ENCODE measurements at regions not wholly inside any gene's neighbourhood (a gene's known extent, or its start where the extent isn't known, plus 50 kb on each side); places are given as distances from the start of the nearest gene placed in this dataset.

- DNase-seq = no peak
Observed at GRCh38 chr13:64938660-64939059, 2291.5 kb downstream of the PCDH9 start.

- no peak for DNase-seq
Observed at GRCh38 chr13:64937302-64937701, 2292.8 kb downstream of the PCDH9 start.

GRCh38 chr13:64936879-64937278 is 2293.3 kb downstream of the PCDH9 start:
- no peak for DNase-seq

- DNase-seq = no peak
Observed at GRCh38 chr13:64935441-64935840, 2294.7 kb downstream of the PCDH9 start.

GRCh38 chr13:64934569-64935362 is 2295.4 kb downstream of the PCDH9 start:
- DNase-seq = no peak

- no peak for DNase-seq
Observed at GRCh38 chr13:64930636-64931035, 2299.5 kb downstream of the PCDH9 start.

- no peak for DNase-seq
Observed at GRCh38 chr13:64928696-64929499, 2301.2 kb downstream of the PCDH9 start.

GRCh38 chr13:64925727-64926126 is 2304.4 kb downstream of the PCDH9 start:
- no peak for DNase-seq

- no peak for DNase-seq
Observed at GRCh38 chr13:64925284-64925683, 2304.9 kb downstream of the PCDH9 start.

- no peak for DNase-seq
Observed at GRCh38 chr13:64924401-64924800, 2305.7 kb downstream of the PCDH9 start.

- no peak for DNase-seq
Observed at GRCh38 chr13:64917566-64917965, 2312.6 kb downstream of the PCDH9 start.

GRCh38 chr13:64912141-64912540 is 2318.0 kb downstream of the PCDH9 start:
- DNase-seq = no peak

- no peak for DNase-seq
Observed at GRCh38 chr13:64910096-64910495, 2320.0 kb downstream of the PCDH9 start.

GRCh38 chr13:64909184-64909583 is 2321.0 kb downstream of the PCDH9 start:
- no peak for DNase-seq

- DNase-seq = no peak
Observed at GRCh38 chr13:64900039-64900438, 2330.1 kb downstream of the PCDH9 start.

GRCh38 chr13:64884976-64885375 is 2345.2 kb downstream of the PCDH9 start:
- no peak for DNase-seq

- DNase-seq = no peak
Observed at GRCh38 chr13:64877176-64877575, 2353.0 kb downstream of the PCDH9 start.

GRCh38 chr13:64871742-64872141 is 2358.4 kb downstream of the PCDH9 start:
- DNase-seq = no peak

- no peak for DNase-seq
Observed at GRCh38 chr13:64869539-64869938, 2360.6 kb downstream of the PCDH9 start.

GRCh38 chr13:64867856-64868255 is 2362.3 kb downstream of the PCDH9 start:
- no peak for DNase-seq

- DNase-seq = no peak
Observed at GRCh38 chr13:64866331-64866730, 2363.8 kb downstream of the PCDH9 start.

GRCh38 chr13:64855506-64855905 is 2374.6 kb downstream of the PCDH9 start:
- no peak for DNase-seq

GRCh38 chr13:64850017-64850416 is 2380.1 kb downstream of the PCDH9 start:
- DNase-seq = no peak

- no peak for DNase-seq
Observed at GRCh38 chr13:64849196-64849595, 2380.9 kb downstream of the PCDH9 start.

Measured in NCI-H1694 (cell line).